ENCODE measurements at regions not wholly inside any gene's neighbourhood (a gene's known extent, or its start where the extent isn't known, plus 50 kb on each side); places are given as distances from the start of the nearest gene placed in this dataset.

DNA sequence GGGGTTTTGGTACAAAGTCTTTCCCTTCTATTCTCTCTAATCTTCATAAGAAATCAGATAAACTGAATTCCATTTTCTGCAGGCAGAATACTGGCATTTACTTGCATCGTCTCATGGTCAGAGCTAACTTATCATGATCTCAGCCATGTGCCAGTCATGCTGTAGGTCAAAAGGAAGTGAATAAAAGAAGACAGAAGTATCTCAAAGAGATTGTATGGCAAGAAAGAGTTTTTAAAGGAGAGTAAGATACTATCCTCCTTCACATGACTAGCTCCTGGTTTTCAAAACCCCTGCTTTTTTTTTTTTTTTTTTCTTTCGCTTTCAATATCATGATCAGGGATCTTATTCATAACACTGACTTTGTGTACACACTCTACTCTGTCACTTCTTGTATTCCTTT, 398.3 kb downstream of the C6orf118 start:
- Histone ChIP-seq H4K20me1 (ENCODE audit: insufficient read depth, poor library complexity, severe bottlenecking) (no peaks in the 10 kb centered on the region), H3K4me3 (no peak overlapping the region), H3K9me2 (replicated peaks; ENCODE audit: insufficient read depth) (no peaks in the 10 kb centered on the region), H2AFZ (no peak overlapping the region), H3K4me1 (ENCODE audit: insufficient read depth) (no peaks in the 10 kb centered on the region), H3K36me3 (replicated peaks; ENCODE audit: insufficient read depth, low read depth) (no peaks in the 10 kb centered on the region), H3K79me2 (no peaks in the 10 kb centered on the region), H3K27ac (no peak overlapping the region), H3K4me2 (no peak overlapping the region), H3K27me3 (no peaks in the 10 kb centered on the region), H3K9me3 (ENCODE audit: low read depth) (no peaks in the 10 kb centered on the region)
- no peak for DNase-seq (ENCODE audit: low spot score)
- WGBS (ENCODE audit: low lambda C conversion rate, missing lambda C conversion rate), result 92% methylated on average over 2 of the region's 2 CpGs
- no peak for TF ChIP-seq EZH2phosphoT487 (IDR thresholded peaks at IDR 0.05; ENCODE audit: low read depth, severe bottlenecking, unreplicated experiment)
- no peak for TF ChIP-seq EZH2 (IDR thresholded peaks at IDR 0.05; ENCODE audit: borderline replicate concordance)
- TF ChIP-seq, protein P1, sequence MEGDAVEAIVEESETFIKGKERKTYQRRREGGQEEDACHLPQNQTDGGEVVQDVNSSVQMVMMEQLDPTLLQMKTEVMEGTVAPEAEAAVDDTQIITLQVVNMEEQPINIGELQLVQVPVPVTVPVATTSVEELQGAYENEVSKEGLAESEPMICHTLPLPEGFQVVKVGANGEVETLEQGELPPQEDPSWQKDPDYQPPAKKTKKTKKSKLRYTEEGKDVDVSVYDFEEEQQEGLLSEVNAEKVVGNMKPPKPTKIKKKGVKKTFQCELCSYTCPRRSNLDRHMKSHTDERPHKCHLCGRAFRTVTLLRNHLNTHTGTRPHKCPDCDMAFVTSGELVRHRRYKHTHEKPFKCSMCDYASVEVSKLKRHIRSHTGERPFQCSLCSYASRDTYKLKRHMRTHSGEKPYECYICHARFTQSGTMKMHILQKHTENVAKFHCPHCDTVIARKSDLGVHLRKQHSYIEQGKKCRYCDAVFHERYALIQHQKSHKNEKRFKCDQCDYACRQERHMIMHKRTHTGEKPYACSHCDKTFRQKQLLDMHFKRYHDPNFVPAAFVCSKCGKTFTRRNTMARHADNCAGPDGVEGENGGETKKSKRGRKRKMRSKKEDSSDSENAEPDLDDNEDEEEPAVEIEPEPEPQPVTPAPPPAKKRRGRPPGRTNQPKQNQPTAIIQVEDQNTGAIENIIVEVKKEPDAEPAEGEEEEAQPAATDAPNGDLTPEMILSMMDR (IDR thresholded peaks at IDR 0.05; ENCODE audit: poor library complexity), result no peak

DNA sequence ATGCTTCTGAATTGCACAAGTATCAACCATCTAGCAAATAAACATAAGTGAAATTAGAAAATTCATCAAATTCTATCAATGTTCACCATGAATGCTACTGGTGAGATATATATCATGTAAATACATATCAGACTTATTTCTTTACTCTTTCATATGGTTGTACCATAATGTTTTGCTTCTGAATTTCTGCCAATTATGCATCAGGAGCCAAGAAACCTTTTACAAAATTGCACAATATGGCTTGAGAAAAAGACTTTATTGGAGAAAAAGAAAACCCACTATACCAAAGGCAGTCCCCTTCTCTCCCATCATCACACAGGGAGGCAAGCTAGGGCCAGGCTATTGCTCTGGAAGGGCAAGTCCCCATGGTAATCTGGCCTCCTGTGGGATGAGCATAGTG, 402.6 kb downstream of the C6orf118 start:
- H3K79me2 ChIP-seq, result no peaks in the 10 kb centered on the region
- no peak for DNase-seq (ENCODE audit: low spot score)
- H3K27ac ChIP-seq, result no peak overlapping the region
- H3K9me2 ChIP-seq (replicated peaks; ENCODE audit: insufficient read depth), result no peaks in the 10 kb centered on the region
- no peak overlapping the region for H3K4me3 ChIP-seq
- H3K4me2 ChIP-seq, result no peak overlapping the region
- H2AFZ ChIP-seq, result no peak overlapping the region
- no peaks in the 10 kb centered on the region for H3K9me3 ChIP-seq (ENCODE audit: low read depth)
- H3K27me3 ChIP-seq, result no peaks in the 10 kb centered on the region
- no peaks in the 10 kb centered on the region for H4K20me1 ChIP-seq (ENCODE audit: insufficient read depth, poor library complexity, severe bottlenecking)
- H3K36me3 ChIP-seq (replicated peaks; ENCODE audit: insufficient read depth, low read depth), result no peaks in the 10 kb centered on the region
- H3K4me1 ChIP-seq (ENCODE audit: insufficient read depth), result no peaks in the 10 kb centered on the region
- TF ChIP-seq, protein P1 (IDR thresholded peaks at IDR 0.05; ENCODE audit: poor library complexity), result no peak
- no peak for TF ChIP-seq EZH2phosphoT487 (IDR thresholded peaks at IDR 0.05; ENCODE audit: low read depth, severe bottlenecking, unreplicated experiment)
- no peak for TF ChIP-seq EZH2 (IDR thresholded peaks at IDR 0.05; ENCODE audit: borderline replicate concordance)

DNA sequence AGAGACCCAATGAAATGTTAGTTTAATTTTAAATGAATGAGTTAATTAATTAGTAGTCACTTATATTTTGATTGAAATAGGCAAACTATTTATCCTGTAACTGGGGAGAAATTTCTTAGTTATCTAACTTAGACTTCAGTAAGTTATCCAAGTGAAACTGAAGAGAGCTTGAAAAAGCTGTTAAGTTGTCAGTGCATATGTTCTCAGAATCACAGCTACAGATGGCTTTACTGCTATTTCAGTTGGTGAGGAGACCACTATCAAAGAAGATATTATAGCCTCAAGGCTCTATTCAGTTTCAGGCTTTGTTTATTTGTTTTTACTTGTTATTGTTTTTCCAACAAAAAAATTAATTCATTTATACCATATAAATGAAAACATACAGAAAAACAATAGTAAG, 404.1 kb downstream of the C6orf118 start:
- DNase-seq (ENCODE audit: low spot score), result no peak
- no peak overlapping the region for H3K4me2 ChIP-seq
- H4K20me1 ChIP-seq (ENCODE audit: insufficient read depth, poor library complexity, severe bottlenecking), result no peaks in the 10 kb centered on the region
- H3K9me2 ChIP-seq (replicated peaks; ENCODE audit: insufficient read depth), result no peaks in the 10 kb centered on the region
- H3K9me3 ChIP-seq (ENCODE audit: low read depth), result no peaks in the 10 kb centered on the region
- no peak overlapping the region for H3K27ac ChIP-seq
- no peaks in the 10 kb centered on the region for H3K27me3 ChIP-seq
- no peak overlapping the region for H3K4me3 ChIP-seq
- no peak for TF ChIP-seq EZH2phosphoT487 (IDR thresholded peaks at IDR 0.05; ENCODE audit: low read depth, severe bottlenecking, unreplicated experiment)
- TF ChIP-seq EZH2 (IDR thresholded peaks at IDR 0.05; ENCODE audit: borderline replicate concordance), result no peak
- TF ChIP-seq, protein P1 (IDR thresholded peaks at IDR 0.05; ENCODE audit: poor library complexity), result no peak
- H3K79me2 ChIP-seq, result no peaks in the 10 kb centered on the region
- H3K4me1 ChIP-seq (ENCODE audit: insufficient read depth), result no peaks in the 10 kb centered on the region
- no peak overlapping the region for H2AFZ ChIP-seq
- no peaks in the 10 kb centered on the region for H3K36me3 ChIP-seq (replicated peaks; ENCODE audit: insufficient read depth, low read depth)

DNA sequence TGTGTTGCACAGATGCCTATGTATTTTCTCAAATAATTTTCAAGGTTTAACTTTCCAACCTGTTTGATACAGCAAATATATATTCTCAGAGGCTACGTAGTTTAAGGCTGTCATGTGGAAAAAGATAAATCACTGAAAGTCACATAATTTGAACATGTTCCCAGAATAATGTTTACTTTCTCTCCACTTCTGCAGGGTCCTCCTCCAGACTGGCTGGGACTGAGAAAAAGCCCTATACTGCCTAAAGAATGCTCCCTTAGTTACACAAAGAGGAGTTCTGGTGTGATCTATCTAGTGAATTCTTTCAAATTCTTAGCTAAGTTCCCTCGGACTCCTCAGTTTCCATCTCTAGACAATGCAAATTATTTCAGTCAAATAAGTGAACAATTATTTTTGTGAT, 411.0 kb downstream of the C6orf118 start:
- H3K4me3 ChIP-seq, result no peak overlapping the region
- no peaks in the 10 kb centered on the region for H3K9me2 ChIP-seq (replicated peaks; ENCODE audit: insufficient read depth)
- H4K20me1 ChIP-seq (ENCODE audit: insufficient read depth, poor library complexity, severe bottlenecking), result no peaks in the 10 kb centered on the region
- no peaks in the 10 kb centered on the region for H3K36me3 ChIP-seq (replicated peaks; ENCODE audit: insufficient read depth, low read depth)
- H3K4me2 ChIP-seq, result no peak overlapping the region
- H3K27ac ChIP-seq, result no peak overlapping the region
- TF ChIP-seq EZH2phosphoT487 (IDR thresholded peaks at IDR 0.05; ENCODE audit: low read depth, severe bottlenecking, unreplicated experiment), result no peak
- TF ChIP-seq EZH2 (IDR thresholded peaks at IDR 0.05; ENCODE audit: borderline replicate concordance), result no peak
- no peaks in the 10 kb centered on the region for H3K9me3 ChIP-seq (ENCODE audit: low read depth)
- WGBS (ENCODE audit: low lambda C conversion rate, missing lambda C conversion rate), result 85% methylated on average over 2 of the region's 2 CpGs
- DNase-seq (ENCODE audit: low spot score), result no peak
- no peaks in the 10 kb centered on the region for H3K27me3 ChIP-seq
- H3K4me1 ChIP-seq (ENCODE audit: insufficient read depth), result no peaks in the 10 kb centered on the region
- H3K79me2 ChIP-seq, result no peaks in the 10 kb centered on the region
- no peak overlapping the region for H2AFZ ChIP-seq
